Activated CD8-positive, alpha-beta T cell treated with anti-CD3 and anti-CD28 coated beads, Interleukin-2, amount 10 ng/mL, durations not matched to agents 7 days and 5 days (primary cell): ENCODE measurements at regions not wholly inside any gene's neighbourhood (a gene's known extent, or its start where the extent isn't known, plus 50 kb on each side); places are given as distances from the start of the nearest gene placed in this dataset.

Experiments
- ATAC-seq: fragments of 150-1000 bp; cut with Tn5 transposase; one replicate; pipeline ENCODE4 v1.10.0; 2021; ENCODE audit warnings: moderate library complexity
- CTCF ChIA-PET: fragments of 350-600 bp; sonication (Branson Sonifier 250); formaldehyde crosslinking; loops from one replicate; lab custom pipeline; 2021; ENCODE audit warnings: antibody characterized with exemption; lab: Charles Lee
- POLR2A ChIA-PET: fragments of 350-600 bp; sonication (Branson Sonifier 250); formaldehyde crosslinking; loops from one replicate; lab custom pipeline; 2021; ENCODE audit warnings: antibody characterized with exemption; lab: Charles Lee
- DNase-seq: peaks from one replicate; pipeline ENCODE4 v3.0.0-alpha.2; 2020
- H3K27ac Mint-ChIP-seq: one replicate; pipeline ENCODE4 v1.8.0; 2021; ENCODE audit warnings: mild to moderate bottlenecking, mixed read lengths
- H3K27me3 Mint-ChIP-seq: one replicate; pipeline ENCODE4 v1.8.0; 2021; ENCODE audit warnings: low read depth, mixed read lengths
- H3K36me3 Mint-ChIP-seq: one replicate; pipeline ENCODE4 v1.8.0; 2021; ENCODE audit warnings: low read depth, mixed read lengths
- H3K4me1 Mint-ChIP-seq: one replicate; pipeline ENCODE4 v1.8.0; 2021; ENCODE audit warnings: low read depth, mixed read lengths
- H3K4me3 Mint-ChIP-seq: one replicate; pipeline ENCODE4 v1.8.0; 2021; ENCODE audit warnings: mild to moderate bottlenecking, mixed read lengths
- H3K9me3 Mint-ChIP-seq: one replicate; pipeline ENCODE4 v1.8.0; 2022; ENCODE audit warnings: mixed read lengths; ENCODE audit not compliant: insufficient read depth

DNA sequence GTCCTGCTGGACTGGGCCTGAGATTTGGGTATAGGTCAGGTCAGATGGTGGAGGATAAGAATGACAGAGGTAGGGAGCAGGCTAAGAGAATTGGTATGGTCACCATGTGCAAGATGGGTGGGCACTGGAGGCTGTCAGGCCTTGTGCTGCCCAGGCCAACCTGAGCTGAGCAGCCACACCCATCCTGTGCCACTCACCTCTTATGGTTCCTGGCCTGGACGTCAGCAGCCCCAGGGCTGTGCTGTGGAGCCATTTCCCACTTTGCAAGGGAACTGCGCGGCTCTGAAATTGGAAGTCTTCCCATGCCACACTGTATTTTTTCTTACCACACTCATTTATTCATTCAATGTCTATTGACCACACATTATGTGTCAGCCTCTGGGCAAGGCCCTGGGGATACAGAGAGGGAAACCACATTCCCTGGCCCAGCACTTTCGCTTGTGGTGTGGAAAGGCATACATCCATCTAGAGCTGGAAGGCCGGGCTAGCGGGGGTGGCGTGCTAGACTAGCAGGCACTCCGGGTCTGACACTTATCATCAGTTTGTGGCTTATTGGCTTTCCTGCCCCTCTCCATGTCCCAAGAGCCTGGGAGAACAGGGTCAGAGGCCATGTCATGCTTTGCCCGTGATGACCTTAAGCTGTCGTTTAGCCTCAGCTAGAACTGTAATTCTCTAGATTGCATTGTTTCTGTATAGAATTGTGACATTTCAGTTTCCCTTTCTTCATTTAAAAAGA is 51.1 kb upstream of the POLG start:
- no peak for ATAC-seq
- CTCF ChIA-PET, result interaction anchor here (6.9 kb wide), 1 partner anchor 27 kb away, joined by 33 read pairs; no protein-coding TSS in a partner anchor
- H3K27me3 Mint-ChIP-seq, result peaks cover 29% of the 10 kb centered on the region
- H3K4me1 Mint-ChIP-seq, result no peaks in the 10 kb centered on the region
- H3K4me3 Mint-ChIP-seq, result no peak overlapping the region
- no peaks in the 10 kb centered on the region for H3K9me3 Mint-ChIP-seq
- DNase-seq, result no peak
- POLR2A ChIA-PET, result no interaction called here
- H3K36me3 Mint-ChIP-seq, result no peaks in the 10 kb centered on the region
- no peak overlapping the region for H3K27ac Mint-ChIP-seq
